Fibroblast of skin of back (primary cell): ENCODE measurements at regions not wholly inside any gene's neighbourhood (a gene's known extent, or its start where the extent isn't known, plus 50 kb on each side); places are given as distances from the start of the nearest gene placed in this dataset.

Source experiments
- DNase-seq: peaks from one replicate; pipeline ENCODE4 v3.0.0-alpha.2; 2013

DNA sequence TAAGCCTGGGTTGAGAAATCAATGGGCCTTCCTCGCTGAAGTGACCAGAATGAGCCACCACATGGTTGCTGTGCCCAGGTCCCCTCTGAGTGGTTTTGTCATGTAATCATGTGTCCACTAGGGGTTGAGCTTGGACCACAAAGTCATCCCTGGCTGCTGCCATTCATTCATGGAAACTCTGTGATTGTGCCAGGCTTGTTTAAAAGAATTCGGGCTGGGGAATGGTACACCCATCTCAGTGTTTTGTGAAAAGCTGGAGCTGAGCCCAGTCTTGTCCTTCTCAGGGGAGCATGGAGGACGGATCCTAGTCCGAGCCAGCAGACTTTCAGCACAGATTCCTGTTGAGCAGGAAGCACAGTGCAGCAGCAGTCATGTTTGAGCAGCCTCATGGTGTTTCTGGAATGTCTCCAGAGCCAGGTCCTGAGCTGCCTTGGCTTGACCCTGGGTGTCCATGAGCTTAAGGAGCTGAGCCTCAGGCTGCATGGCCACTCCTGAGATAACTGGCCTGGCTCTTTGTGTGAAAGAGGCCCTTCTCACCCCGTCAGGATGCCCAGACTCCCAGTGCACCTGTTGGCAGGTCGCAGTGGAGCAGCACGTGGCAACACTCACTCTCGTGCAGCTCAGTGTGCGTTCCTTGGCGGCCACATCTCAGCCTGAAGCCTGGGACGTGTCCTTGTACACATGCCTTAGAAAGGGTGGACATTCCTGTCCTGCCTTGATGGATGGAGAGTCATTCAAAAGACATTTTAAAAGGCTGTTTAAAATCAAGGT is 260.3 kb upstream of the TPM1 start:
- peak; percentile 97 for DNase-seq

DNA sequence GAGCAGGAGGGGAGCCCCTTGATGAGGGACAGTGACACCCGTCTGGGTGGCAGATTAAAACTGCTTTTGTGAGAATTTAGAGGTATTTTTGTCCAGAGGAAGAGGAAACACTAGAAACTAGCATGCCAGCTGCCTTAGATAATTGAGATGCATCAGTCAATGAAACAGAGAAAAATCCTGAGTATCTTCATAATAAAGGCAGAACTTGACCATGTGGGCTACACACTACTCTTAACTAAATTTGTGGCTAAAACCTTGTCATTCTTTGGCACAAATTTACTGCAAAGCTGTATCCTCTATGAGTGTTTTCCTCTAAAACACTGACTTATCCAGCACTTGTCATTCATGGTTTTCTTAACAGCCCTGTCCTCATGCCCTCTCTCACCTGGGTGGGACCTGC is 259.7 kb upstream of the TPM1 start:
- DNase-seq, result peak; percentile 34

DNA sequence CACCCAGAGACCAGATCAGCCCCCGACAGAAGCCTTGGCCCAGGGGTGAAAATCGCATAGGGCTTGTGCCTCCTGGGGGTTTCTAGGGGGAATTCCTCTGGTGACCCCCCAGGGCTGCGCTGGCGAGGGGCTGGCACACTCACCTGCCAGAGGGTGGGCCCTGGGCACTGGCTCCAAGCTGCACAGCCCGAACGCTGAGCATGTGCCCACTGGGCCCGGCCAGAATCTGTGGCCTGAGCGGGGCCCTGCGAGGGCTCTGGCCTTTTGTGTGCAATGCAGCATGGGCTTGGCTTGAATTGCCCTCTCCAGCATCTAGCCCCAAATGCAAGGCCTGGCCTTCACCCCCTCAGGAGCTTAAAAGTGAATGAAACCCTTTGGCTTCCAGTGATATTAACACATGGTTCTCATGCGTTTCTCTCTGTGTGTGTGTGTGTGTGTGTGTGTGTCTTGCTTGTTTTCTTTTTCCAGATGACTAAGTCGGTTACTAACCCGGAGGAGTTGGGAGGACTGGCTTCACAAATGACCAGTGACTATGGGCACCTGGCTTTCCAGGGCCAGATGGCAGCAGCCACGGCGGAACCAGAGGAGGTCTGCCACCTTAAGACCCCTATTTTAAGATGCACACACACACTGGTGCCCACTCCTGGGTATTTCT is 259.1 kb upstream of the TPM1 start:
- DNase-seq, result peak; percentile 93

DNA sequence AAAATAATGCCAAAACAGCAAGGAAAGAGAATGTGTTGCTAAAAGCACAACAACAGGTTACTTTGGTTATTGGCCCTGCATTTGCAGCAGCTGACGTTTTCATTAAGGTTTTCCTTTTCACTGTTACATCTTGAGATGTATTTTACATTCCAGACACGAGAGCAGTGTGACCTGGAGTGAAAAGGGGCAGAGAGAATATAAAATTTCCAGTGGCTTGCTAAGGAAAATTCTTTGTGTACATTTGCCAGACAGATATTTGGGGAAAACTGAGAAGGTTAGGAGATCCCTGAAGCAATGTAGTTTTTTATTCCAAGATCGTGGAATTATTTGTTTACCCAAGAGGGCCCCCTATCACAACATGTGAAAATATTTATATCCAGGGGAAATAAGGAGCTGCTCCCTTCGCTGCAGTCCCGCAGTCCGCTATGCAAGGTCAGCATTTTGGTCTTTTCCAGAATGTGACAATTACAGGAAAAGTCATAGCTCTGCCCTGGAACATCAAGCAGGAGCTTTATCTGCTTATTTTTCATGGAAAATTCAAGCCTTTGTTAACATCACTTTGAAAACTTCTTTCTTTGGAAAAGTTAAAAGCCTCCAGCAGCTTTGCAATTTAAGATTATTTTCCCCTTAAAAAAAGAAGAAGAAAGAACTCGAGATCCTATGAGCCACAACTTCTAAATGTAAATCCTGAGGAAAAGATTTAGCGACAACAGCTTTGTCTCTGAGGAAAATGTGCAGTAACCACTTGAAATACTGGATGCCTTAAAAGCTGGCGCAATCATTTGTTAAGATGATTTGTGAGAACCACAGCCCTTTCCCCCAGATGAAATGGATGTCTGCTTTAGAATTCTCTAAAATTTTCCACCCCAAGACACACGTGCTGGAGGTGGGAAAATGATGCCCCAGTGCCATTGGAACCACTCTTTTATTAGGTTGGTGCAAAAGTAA is 256.4 kb upstream of the TPM1 start:
- no peak for DNase-seq

DNA sequence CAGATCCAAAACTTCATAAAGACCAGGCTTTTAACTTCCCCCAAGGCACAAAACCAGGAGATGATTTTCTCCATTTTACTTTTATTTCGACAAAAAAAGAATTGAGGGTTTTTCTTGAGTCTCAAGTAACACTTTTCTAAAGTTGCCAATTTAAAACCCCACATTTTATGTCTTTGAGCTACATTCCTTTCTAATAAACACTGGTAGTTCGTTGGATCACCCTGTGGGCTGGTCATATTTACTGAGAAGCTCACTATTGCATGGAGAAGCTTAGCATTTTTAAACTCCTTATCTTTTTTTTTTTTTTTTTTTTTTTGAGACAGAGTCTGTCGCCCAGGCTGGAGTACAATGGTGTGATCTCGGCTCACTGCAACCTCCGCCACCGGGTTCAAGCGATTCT is 255.1 kb upstream of the TPM1 start:
- DNase-seq, result no peak

DNA sequence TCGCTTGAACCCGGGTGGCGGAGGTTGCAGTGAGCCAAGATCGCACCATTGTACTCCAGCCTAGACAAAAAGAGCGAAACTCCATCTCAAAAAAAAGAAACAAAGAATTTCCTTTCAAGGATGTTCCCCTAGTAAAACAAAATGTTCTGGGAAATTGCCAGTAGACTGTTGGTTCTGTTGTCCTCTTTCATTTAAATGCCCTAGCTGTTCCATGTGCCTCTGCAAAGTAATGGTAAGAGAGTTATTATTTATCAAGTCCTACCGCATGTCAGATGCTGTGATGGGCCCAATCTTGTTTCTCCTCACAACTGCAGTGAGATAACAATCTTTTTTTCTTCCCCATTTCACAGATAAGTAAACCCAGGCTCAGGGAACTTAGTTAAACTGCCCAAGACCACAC is 254.3 kb upstream of the TPM1 start:
- no peak for DNase-seq

DNA sequence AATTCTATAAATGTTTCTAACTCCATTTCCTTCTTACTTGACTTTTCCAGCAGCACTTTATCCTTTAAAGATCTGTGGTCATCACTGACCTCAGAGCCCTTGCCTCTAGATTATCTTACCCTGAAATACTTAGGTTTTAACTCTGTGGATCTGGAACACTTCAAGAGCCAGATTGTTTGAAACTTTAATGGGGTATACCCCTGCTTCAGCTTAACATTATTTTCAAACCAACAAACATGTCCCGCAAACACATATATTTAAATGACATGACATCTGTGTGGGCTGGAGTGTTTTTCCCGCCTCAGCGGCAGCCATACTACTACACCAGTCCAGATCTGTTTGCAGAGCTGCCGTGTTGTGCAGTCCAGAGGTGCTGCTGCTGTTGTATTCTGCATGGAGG is 252.0 kb upstream of the TPM1 start:
- no peak for DNase-seq

DNA sequence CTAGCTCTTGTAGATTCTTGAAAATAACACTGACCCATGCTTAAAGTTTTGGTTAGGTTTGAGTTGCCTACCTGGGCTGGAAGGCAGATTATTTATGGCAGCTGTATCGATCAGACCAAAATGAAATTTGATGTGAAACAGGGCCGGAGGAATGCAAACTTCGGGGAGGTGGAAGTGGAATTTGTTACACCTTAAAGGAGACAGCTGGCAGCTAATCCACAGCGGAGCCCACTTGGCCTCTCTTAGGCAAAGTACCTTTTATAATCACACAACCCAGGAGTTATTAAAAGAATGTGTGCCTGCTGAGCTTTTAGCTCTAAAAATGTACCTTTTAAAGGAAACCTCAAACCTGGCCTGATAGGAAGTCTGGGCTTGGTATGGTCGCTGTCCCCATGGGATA is 250.9 kb upstream of the TPM1 start:
- DNase-seq, result no peak

DNA sequence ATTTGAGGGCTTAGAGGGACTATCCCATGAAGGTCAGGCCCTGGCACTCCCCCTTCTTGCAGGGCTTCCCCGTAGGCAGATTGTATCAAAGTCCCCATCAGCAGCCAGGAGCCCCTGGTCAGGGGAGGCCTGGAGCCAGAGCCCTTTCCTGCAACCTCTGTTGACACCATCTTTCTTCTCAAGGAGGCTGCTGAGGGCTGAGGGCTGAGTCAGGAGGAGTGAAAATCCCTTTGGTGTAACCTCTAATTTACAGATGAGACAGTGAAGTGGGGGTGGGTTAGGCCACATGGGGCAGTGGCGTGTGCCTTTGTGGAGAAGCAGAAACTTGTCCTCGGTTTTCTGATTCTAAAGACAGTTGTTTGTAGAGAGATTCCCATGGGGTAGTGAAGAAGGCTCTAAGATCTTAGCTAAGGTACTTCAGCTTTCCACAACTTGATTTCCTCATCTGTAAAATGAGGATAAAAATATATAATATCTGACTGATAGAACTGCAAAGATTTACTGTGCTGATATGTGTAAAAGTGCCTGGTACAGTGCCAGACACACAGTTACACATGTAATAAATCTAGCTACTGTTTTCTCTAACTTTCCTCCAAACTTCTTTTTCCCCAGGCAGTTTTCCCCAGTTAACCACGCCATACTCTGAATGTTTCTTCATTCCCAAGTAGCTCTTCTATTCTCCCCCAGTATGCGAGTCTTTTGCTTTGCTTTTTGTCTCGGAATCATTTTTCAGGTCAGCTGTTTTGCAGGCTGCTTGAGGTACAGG is 249.4 kb upstream of the TPM1 start:
- peak; percentile 31 for DNase-seq

DNA sequence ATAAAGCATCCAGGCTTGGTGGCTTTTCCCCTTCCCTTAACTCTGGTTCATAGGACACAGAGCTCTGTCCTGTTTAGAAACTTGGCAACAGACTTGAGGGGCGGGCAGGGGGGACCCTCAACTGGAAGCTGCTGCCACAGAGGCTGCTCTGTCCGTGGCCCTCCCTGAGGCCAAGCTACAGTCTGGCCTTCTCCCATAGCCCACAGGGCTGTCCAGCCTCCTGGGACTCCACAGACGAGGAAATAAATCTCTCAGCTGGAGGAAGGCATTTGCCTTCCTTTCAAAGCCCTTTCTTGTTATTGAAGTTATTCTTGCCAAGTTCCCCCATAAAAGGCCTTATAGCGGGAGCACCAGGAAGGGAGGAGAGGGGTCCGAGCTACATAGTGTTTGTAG is 248.8 kb upstream of the TPM1 start:
- no peak for DNase-seq

DNA sequence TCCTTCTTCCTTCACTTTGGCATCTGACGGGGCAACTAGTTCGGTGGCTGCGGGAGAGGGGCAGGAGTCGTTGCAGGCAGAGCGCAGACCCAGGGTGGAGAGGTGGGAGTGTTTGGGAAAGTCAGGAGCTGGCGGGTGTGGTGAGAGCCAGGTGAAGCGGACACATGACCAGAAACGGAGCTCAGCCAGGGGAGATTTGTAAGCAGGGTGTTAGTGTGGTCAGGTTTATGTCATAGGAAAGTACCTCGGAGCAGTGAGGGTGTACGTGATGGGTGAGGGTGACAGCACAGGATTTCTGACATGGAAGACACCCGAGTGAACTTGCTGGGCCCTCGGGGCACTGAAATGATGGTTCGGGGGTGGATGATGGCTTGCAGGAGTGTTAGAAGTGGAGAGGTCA is 247.4 kb upstream of the TPM1 start:
- no peak for DNase-seq

DNA sequence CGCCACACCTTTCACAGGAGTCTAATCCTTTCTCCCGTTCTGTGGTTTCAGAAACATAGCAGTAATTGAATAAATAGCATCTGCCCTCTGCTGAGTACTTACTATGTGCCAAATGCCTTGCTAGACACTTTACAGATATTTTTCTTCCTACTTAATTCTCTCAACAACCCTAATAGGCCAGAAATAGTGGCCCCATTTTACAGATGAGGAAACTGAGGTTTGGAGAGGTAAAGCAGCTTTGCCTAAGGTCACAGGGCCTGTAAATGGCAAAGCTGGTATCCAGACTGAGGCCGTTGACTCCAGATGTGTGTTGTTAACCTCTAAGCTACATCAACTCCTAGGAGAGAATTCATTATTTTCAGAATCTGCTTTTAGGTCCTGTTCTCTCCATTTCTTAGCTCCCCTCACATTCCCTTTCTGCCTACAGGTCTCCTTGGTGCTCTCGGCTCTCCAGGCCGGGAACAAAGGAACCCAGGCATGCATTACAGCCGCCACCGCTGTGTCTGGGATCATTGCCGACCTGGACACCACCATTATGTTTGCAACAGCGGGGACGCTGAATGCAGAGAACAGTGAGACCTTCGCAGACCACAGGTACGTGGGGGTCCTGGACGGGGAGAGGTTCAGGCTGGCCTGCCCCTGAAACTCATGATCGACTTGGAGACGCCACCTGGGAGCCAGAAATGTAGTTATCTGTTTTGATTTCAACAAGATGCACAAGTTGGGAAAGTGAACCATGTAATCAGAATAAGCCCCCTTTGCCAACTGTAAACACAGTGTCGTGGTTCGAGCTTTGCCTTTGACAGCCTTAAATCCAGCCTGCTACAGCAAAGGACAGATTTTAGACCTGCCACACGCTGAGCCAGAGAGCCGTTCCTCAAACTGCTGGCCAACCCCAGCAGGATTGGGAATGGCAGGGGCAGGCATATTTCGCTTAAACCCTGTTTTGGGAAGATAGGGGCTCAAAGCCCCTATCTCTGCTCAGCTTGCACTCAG is 246.5 kb upstream of the TPM1 start:
- no peak for DNase-seq

DNA sequence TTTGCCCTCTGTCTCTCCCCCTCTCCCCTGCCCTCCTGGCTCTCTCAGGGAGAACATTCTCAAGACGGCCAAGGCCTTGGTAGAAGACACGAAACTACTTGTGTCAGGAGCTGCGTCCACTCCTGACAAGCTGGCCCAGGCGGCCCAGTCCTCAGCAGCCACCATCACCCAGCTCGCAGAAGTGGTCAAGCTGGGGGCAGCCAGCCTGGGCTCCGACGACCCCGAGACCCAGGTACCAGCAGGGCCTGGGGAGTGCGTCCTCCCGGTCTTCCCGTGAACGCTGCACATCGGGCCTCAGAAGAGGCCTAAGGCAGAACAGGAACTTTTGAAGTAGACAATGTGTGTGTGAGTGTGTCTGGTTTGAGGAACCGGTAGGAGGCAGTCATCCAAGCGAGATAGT is 245.4 kb upstream of the TPM1 start:
- DNase-seq, result no peak

DNA sequence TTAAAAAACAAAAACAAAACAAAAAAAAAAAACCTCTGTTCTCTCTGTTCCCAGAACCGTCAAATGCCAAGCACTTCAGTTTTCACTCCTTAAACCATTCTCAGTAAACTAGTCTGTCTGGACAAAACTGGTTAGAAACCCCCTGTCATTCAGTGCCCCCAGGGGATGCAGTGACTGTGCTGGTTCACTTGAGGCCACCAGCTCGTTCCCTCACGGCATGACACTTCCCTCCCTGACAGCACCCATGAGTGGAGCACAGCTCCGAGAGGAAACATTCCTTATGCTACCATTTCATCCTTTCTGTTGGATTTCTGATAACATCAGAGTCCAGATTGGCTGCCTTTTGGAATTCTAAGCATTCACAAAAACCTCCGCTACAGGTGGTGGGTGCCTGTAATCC is 244.0 kb upstream of the TPM1 start:
- no peak for DNase-seq

DNA sequence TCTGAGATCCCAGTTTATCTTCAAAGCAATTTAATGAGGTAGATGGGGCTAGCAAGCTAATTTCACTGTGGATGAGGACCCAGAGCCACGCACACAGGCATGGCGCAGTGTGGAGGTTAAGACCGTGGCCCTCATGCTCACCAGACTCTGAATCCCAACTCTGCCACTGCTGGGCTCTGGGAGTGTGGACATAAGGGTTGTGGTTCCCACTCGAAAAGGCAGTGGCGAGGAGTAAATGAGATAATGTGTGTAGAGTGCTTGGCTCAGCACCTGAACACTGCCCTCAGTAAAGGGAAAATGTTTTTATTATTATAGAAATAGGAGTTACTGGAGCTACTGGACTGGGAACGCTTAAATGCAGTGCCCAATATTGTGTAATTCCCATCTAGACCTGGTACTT is 243.5 kb upstream of the TPM1 start:
- no peak for DNase-seq

DNA sequence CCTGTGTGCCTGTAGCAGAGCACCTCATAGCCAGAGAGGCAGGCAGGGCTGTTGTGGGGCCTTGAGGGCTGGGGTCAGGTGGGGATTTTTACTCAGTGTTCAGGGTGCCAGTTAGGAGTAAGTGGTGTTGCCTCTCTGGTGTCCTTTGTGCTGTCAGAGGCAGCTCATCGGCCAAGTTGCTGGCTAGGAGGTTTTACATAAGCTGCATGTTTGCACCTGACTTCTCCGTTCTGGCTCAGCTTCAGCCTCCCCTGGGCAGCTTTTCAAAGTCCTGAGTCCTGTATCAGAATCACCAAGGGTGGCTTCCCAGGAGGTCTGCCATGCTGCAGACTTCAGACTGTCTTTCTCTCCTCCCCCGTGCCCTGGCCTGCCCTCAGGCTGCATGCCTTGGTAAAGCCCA is 242.6 kb upstream of the TPM1 start:
- DNase-seq, result no peak

DNA sequence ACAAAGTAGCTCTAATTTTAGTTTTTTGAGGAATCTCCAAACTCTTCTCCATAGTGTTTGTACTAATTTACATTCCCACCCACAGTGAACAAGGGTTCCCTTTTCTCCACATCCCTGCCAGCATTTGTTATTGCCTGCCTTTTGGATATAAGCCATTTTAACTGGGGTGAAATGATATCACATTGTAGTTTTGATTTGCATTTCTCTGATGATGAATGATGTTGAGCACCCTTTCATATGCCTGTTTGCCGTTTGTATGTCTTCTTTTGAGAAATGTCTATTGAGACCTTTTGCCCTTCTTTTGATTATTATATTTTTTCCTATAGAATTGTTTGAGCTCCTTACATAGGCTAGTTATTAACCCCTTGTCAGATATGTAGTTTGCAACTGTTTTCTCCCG is 239.9 kb upstream of the TPM1 start:
- no peak for DNase-seq

DNA sequence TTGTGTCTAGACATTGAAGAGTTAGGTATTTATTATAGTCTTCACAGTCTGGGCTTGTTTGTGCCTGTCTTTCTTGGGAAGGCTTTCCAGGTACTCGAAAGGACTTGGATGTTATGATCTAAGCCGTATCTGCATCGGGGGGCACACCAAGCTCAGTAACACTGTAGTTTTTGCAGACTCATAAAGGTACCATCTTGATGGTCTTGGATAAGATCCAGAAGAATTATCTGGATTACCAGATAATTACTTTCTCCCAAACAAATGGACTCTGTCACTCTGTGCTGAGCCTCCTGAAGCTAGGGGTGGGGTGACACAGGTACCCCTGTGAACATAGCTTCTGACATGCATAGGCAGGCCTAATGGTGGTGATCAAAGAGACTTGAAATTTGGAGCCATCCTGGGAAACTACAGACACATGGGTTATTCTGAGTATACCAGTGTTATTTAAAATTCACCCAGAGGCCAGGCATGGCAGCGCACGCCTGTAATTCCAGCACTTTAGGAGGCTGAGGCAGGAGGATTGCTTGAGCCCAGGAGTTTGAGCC is 238.6 kb upstream of the TPM1 start:
- DNase-seq, result no peak

DNA sequence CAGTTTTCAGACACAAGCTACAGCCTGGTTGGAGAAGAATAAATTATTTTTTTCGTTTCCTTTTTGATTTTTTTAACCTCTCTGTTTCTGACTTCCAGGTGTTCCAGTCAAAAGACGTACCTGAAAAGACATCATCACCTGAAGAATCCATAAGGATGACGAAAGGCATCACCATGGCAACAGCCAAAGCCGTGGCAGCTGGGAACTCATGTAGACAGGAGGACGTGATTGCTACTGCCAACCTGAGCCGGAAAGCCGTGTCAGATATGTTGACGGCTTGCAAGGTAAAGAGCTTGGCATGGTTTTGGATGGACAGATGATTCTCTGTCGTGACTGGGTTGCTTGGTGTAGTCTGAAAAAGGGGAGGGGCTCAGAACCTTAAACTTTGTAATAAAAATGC is 237.0 kb upstream of the TPM1 start:
- DNase-seq, result no peak

DNA sequence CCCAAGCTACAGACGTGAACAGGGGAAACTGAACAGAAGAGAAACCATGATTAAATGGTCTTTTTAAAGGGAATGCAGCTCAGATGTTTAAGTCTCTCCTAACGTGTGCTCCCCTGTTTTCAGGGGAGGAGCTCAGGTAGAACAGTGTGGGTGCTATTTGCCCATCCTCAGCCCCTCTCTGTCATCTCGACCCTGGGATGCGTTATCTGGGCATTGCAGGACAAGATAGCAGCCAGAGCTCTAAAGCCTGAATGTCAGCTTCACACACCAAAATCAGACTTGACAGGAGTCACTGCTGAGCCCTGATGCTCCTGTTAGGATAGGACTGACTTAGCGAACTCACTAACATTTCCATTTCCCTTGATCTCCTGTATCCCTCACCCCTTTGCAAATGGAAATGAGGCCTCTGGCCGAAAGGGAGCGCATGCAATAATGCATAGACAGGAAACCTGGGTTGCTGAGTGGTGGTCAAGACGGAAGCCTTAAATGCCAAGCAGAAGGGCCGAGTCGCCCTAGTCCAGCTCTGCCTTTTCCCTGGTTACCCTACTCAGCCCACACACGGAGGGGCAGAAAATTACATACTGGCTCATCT is 234.9 kb upstream of the TPM1 start:
- DNase-seq, result no peak
